ENCODE measurements at regions not wholly inside any gene's neighbourhood (a gene's known extent, or its start where the extent isn't known, plus 50 kb on each side); places are given as distances from the start of the nearest gene placed in this dataset.

DNA sequence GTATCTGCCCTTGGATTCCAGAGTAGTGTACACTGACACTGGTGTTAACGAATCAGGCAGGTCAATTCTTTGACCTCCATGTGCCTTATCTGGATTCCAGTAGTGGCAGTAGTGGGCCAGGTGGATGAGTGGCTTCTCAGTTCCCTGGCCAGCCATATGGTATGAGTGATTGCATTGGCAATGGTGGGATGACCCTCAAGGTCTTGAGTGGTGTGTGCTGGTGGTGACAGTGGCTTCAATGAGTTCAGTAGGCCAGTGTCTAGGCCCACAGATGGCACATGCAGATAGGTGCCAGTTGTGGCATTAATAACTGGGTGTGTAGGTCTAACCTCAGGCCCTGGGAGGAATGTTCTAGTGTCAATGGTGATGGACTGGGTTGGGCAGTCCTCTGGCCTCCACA is 674.1 kb upstream of the NXPH2 start:
- no peak overlapping the region for H3K27ac ChIP-seq (ENCODE audit: insufficient read length, low read depth, low read length)
- H3K9me3 ChIP-seq (ENCODE audit: control insufficient read depth, low read depth, low read length) = no peaks in the 10 kb centered on the region
- no peak overlapping the region for H3K23ac ChIP-seq (ENCODE audit: insufficient read length, low read depth, low read length)
- no peak overlapping the region for H2BK5ac ChIP-seq (ENCODE audit: insufficient read length, low read length)
- WGBS (ENCODE audit: extremely low coverage, insufficient read length, low lambda C conversion rate) = no CpG with 5 or more reads among the region's 1 CpG
- H3K9ac ChIP-seq (ENCODE audit: extremely low read depth, insufficient read length, low read length) = no peak overlapping the region
- H3K56ac ChIP-seq (ENCODE audit: insufficient read length, low read depth, low read length) = no peak overlapping the region
- no peak overlapping the region for H3K14ac ChIP-seq (ENCODE audit: insufficient read depth, low read length)
- no peaks in the 10 kb centered on the region for H3K4me1 Mint-ChIP-seq
- H3K4me2 ChIP-seq (ENCODE audit: insufficient read depth, insufficient read length, low read length) = no peak overlapping the region
- H4K91ac ChIP-seq (ENCODE audit: insufficient read length, low read depth, low read length) = no peak overlapping the region
- TF ChIP-seq, protein P1, sequence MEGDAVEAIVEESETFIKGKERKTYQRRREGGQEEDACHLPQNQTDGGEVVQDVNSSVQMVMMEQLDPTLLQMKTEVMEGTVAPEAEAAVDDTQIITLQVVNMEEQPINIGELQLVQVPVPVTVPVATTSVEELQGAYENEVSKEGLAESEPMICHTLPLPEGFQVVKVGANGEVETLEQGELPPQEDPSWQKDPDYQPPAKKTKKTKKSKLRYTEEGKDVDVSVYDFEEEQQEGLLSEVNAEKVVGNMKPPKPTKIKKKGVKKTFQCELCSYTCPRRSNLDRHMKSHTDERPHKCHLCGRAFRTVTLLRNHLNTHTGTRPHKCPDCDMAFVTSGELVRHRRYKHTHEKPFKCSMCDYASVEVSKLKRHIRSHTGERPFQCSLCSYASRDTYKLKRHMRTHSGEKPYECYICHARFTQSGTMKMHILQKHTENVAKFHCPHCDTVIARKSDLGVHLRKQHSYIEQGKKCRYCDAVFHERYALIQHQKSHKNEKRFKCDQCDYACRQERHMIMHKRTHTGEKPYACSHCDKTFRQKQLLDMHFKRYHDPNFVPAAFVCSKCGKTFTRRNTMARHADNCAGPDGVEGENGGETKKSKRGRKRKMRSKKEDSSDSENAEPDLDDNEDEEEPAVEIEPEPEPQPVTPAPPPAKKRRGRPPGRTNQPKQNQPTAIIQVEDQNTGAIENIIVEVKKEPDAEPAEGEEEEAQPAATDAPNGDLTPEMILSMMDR (conservative IDR thresholded peaks at IDR 0.05) = no peak
- H3K4ac ChIP-seq (ENCODE audit: low read depth, low read length) = no peak overlapping the region
- H3T11ph ChIP-seq (ENCODE audit: low read length) = no peak overlapping the region
- no peaks in the 10 kb centered on the region for H4K20me1 ChIP-seq (ENCODE audit: control insufficient read depth, insufficient read depth, insufficient read length)
- H3K79me1 ChIP-seq (ENCODE audit: insufficient read depth, low read depth, low read length, poor library complexity, severe bottlenecking) = no peaks in the 10 kb centered on the region
- H2BK15ac ChIP-seq (ENCODE audit: low read depth, low read length) = no peak overlapping the region
- peaks cover 0 to 22% (median 7%) of the 10 kb centered on the region in 3 experiments; a peak in 6 of 7 replicates for H3K36me3 Mint-ChIP-seq (ENCODE audit: insufficient read depth in 1 of 3, low read depth in 3 of 3)
- DNase-seq = no peak
- no peaks in the 10 kb centered on the region for H3K4me1 ChIP-seq (ENCODE audit: insufficient read depth, low read length)
- H4K8ac ChIP-seq (replicated peaks; ENCODE audit: insufficient read length, low read depth, low read length) = no peak overlapping the region
- no peak overlapping the region for H2AK5ac ChIP-seq (ENCODE audit: insufficient read length, low read length)
- no peak overlapping the region for H4K5ac ChIP-seq (ENCODE audit: insufficient read length, low read depth, low read length)
- H3K27me3 Mint-ChIP-seq (ENCODE audit: low read depth) = no peaks in the 10 kb centered on the region
- no peak overlapping the region for H2BK20ac ChIP-seq (ENCODE audit: low read depth, low read length, poor library complexity, severe bottlenecking)
- no peak overlapping the region for H2BK12ac ChIP-seq (ENCODE audit: insufficient read length, low read depth, low read length)
- H2AFZ ChIP-seq (ENCODE audit: low read length) = no peak overlapping the region
- H3K18ac ChIP-seq (ENCODE audit: insufficient read length, low read depth, low read length) = no peak overlapping the region
- no peak overlapping the region for H2BK120ac ChIP-seq (ENCODE audit: low read depth, low read length, poor library complexity, severe bottlenecking)
- peaks cover 15 to 16% of the 10 kb centered on the region in 2 experiments for H3K9me3 Mint-ChIP-seq
- H3K4me3 Mint-ChIP-seq = no peak overlapping the region
- H3K23me2 ChIP-seq (ENCODE audit: insufficient read length, low read depth, low read length, poor library complexity, severe bottlenecking) = no peaks in the 10 kb centered on the region
- H3K79me2 ChIP-seq (ENCODE audit: insufficient read depth, low read length) = no peaks in the 10 kb centered on the region
- H3K27ac Mint-ChIP-seq = no peak overlapping the region
- H3K27me3 ChIP-seq (ENCODE audit: insufficient read depth, low read length) = no peaks in the 10 kb centered on the region
